ENCODE measurements at regions not wholly inside any gene's neighbourhood (a gene's known extent, or its start where the extent isn't known, plus 50 kb on each side); places are given as distances from the start of the nearest gene placed in this dataset.

DNA sequence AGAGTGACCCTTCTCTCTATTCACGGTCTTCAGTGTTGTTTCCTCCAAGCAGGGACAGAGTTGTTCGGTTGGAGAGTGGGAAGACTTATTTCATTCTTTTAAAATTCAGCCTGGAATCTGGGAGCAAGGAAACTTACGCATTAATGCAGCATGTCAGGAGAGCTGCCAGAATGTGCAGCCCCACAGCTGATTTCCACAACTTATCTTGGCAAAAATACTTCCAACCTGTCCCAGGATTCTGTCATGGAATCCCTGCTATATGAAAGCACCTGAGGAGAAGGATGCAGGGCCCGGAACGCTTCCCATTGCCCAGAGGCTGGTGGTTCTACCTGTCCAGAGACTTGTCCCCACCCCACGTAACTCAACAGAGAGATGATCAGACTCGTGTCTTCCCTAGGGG lies 86.9 kb upstream of the MKI67 start:
- TF ChIP-seq, protein P1, sequence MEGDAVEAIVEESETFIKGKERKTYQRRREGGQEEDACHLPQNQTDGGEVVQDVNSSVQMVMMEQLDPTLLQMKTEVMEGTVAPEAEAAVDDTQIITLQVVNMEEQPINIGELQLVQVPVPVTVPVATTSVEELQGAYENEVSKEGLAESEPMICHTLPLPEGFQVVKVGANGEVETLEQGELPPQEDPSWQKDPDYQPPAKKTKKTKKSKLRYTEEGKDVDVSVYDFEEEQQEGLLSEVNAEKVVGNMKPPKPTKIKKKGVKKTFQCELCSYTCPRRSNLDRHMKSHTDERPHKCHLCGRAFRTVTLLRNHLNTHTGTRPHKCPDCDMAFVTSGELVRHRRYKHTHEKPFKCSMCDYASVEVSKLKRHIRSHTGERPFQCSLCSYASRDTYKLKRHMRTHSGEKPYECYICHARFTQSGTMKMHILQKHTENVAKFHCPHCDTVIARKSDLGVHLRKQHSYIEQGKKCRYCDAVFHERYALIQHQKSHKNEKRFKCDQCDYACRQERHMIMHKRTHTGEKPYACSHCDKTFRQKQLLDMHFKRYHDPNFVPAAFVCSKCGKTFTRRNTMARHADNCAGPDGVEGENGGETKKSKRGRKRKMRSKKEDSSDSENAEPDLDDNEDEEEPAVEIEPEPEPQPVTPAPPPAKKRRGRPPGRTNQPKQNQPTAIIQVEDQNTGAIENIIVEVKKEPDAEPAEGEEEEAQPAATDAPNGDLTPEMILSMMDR (IDR thresholded peaks at IDR 0.05): no peak
- no peak for TF ChIP-seq POLR2A (IDR thresholded peaks at IDR 0.05)
